NCI-H187 (cell line): ENCODE measurements at regions not wholly inside any gene's neighbourhood (a gene's known extent, or its start where the extent isn't known, plus 50 kb on each side); places are given as distances from the start of the nearest gene placed in this dataset.

Source experiments
- DNase-seq, 2 experiments: peaks; one replicate each; lab custom pipeline; 2025; lab: John Stamatoyannopoulos, UW

GRCh38 chr9:107118863-107119624, 164.0 kb upstream of the RAD23B start:
- DNase-seq, result no peak

GRCh38 chr9:107119735-107120134, 163.3 kb upstream of the RAD23B start:
- no peak for DNase-seq

- no peak for DNase-seq
Observed at GRCh38 chr9:107123389-107123788, 159.7 kb upstream of the RAD23B start.

GRCh38 chr9:107127608-107128007, 155.5 kb upstream of the RAD23B start:
- no peak for DNase-seq

- peak in 1 of 2 experiments; percentile 36 for DNase-seq
Observed at GRCh38 chr9:107131108-107131799, 151.8 kb upstream of the RAD23B start.

GRCh38 chr9:107136296-107136695, 146.8 kb upstream of the RAD23B start:
- DNase-seq, result no peak

- no peak for DNase-seq
Observed at GRCh38 chr9:107137495-107138202, 145.4 kb upstream of the RAD23B start.

- DNase-seq, result no peak
Observed at GRCh38 chr9:107138261-107138992, 144.7 kb upstream of the RAD23B start.

- no peak for DNase-seq
Observed at GRCh38 chr9:107141967-107142366, 141.1 kb upstream of the RAD23B start.

GRCh38 chr9:107142430-107142829, 140.6 kb upstream of the RAD23B start:
- no peak for DNase-seq

GRCh38 chr9:107142896-107143603, 140.0 kb upstream of the RAD23B start:
- DNase-seq, result no peak

GRCh38 chr9:107144475-107144874, 138.6 kb upstream of the RAD23B start:
- DNase-seq, result no peak

GRCh38 chr9:107147134-107147533, 135.9 kb upstream of the RAD23B start:
- no peak for DNase-seq

- DNase-seq, result no peak
Observed at GRCh38 chr9:107148216-107148615, 134.9 kb upstream of the RAD23B start.

- no peak for DNase-seq
Observed at GRCh38 chr9:107149756-107150155, 133.3 kb upstream of the RAD23B start.

- DNase-seq, result no peak
Observed at GRCh38 chr9:107153336-107153735, 129.7 kb upstream of the RAD23B start.

- no peak for DNase-seq
Observed at GRCh38 chr9:107154291-107154690, 128.8 kb upstream of the RAD23B start.

GRCh38 chr9:107154766-107155165, 128.3 kb upstream of the RAD23B start:
- no peak for DNase-seq

- no peak for DNase-seq
Observed at GRCh38 chr9:107155244-107155817, 127.7 kb upstream of the RAD23B start.

- DNase-seq, result no peak
Observed at GRCh38 chr9:107158321-107158720, 124.8 kb upstream of the RAD23B start.

GRCh38 chr9:107161338-107161737, 121.7 kb upstream of the RAD23B start:
- DNase-seq, result no peak
